GM10248 (cell line): ENCODE measurements at regions not wholly inside any gene's neighbourhood (a gene's known extent, or its start where the extent isn't known, plus 50 kb on each side); places are given as distances from the start of the nearest gene placed in this dataset.

ENCODE experiments used
- CTCF ChIA-PET: fragments of 300-600 bp; sonication (Branson Sonifier 250); formaldehyde crosslinking; extraction: SDS; loops from one replicate; lab custom pipeline; 2021; ENCODE audit warnings: antibody characterized with exemption; lab: Yijun Ruan, JAX
- POLR2A ChIA-PET: fragments of 350-650 bp; sonication (Branson Sonifier 250); formaldehyde crosslinking; extraction: SDS; loops from one replicate; lab custom pipeline; 2020; ENCODE audit warnings: antibody characterized with exemption; lab: Yijun Ruan, JAX
- DNase-seq: peaks from one replicate; pipeline ENCODE4 v3.0.0; 2012; ENCODE audit errors: extremely low spot score
- TF ChIP-seq, protein P1 (sequence below): IDR thresholded peaks from 2 replicates; pipeline ENCODE4 v1.5.1; 2012; ENCODE audit warnings: mild to moderate bottlenecking, low read depth; ENCODE audit errors: extremely low read depth, missing control alignments, control extremely low read depth

GRCh38 chr20:55103188-55103587 lies 627.8 kb downstream of the DOK5 start:
- CTCF ChIA-PET: no interaction called here

GRCh38 chr20:55099251-55099650 lies 623.9 kb downstream of the DOK5 start:
- TF ChIP-seq, protein P1, sequence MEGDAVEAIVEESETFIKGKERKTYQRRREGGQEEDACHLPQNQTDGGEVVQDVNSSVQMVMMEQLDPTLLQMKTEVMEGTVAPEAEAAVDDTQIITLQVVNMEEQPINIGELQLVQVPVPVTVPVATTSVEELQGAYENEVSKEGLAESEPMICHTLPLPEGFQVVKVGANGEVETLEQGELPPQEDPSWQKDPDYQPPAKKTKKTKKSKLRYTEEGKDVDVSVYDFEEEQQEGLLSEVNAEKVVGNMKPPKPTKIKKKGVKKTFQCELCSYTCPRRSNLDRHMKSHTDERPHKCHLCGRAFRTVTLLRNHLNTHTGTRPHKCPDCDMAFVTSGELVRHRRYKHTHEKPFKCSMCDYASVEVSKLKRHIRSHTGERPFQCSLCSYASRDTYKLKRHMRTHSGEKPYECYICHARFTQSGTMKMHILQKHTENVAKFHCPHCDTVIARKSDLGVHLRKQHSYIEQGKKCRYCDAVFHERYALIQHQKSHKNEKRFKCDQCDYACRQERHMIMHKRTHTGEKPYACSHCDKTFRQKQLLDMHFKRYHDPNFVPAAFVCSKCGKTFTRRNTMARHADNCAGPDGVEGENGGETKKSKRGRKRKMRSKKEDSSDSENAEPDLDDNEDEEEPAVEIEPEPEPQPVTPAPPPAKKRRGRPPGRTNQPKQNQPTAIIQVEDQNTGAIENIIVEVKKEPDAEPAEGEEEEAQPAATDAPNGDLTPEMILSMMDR: no peak
- no peak for DNase-seq
- POLR2A ChIA-PET: no interaction called here
- CTCF ChIA-PET: no interaction called here

More at GRCh38 chr20:55103188-55103587, 627.8 kb downstream of the DOK5 start:
- POLR2A ChIA-PET: no interaction called here
- TF ChIP-seq, protein P1: no peak
- DNase-seq: no peak

DNA sequence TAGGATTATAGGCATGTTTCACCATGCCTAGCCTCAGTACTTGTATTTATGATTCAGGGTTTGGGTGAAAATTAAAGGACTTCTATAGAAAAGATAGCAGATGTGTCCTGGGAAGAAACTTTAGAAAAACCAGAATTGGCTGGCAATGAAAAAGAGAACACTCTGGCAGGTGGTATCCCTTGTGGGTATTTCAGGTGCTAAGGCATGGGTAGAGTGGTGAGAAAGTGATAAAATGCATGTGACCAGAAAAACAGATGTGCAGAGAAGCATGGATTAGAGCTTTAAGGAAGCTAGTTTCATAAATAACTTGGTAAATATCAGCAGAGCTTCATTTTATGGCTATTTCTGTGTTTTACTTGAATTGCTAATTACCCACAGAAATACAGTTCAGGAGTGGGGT lies 622.2 kb downstream of the DOK5 start:
- no peak for DNase-seq
- TF ChIP-seq, protein P1: no peak
- ChIA-PET POLR2A (no interaction called here), CTCF (no interaction called here)

- TF ChIP-seq, protein P1: no peak
- no peak for DNase-seq
- ChIA-PET CTCF (interaction anchor here (1.5 kb wide), 1 partner anchor 12 kb away, joined by 3 read pairs; no protein-coding TSS in a partner anchor), POLR2A (no interaction called here)
Observed at GRCh38 chr20:55095745-55096400, 620.5 kb downstream of the DOK5 start.

GRCh38 chr20:55094353-55094861 lies 619.0 kb downstream of the DOK5 start:
- no peak for DNase-seq
- TF ChIP-seq, protein P1: no peak
- POLR2A ChIA-PET: no interaction called here
- CTCF ChIA-PET: no interaction called here

GRCh38 chr20:55090286-55090685 lies 614.9 kb downstream of the DOK5 start:
- ChIA-PET CTCF (no interaction called here), POLR2A (no interaction called here)
- no peak for DNase-seq
- TF ChIP-seq, protein P1: no peak
